GM19240 (cell line): ENCODE measurements at regions not wholly inside any gene's neighbourhood (a gene's known extent, or its start where the extent isn't known, plus 50 kb on each side); places are given as distances from the start of the nearest gene placed in this dataset.

Experiments used
- DNase-seq: peaks from one replicate; pipeline ENCODE4 v3.0.0; 2011; ENCODE audit warnings: low spot score; ENCODE audit not compliant: insufficient read length

DNA sequence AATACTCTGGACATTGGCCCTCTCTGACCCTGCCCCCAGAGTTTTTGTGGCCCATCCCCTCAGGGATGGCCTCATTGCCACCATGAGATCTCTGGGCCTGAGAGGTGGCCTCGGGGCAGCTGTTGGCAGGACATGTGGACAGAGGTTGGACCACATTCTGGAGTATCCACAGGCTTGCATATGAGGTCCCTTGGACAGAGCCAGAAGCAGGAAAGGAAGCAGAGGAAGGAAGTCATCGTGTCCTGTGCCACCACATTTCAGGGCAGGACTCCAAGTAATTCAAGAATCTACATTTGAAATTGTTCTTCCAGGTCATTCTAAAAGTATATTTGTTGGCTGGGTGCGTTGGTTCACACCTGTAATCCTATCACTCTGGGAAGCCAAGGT lies 95.9 kb upstream of the PPP2R5A start:
- no peak for DNase-seq

- DNase-seq, result no peak
These were observed 95.0 kb upstream of the PPP2R5A start for GRCh38 chr1:212190169-212190568.

DNA sequence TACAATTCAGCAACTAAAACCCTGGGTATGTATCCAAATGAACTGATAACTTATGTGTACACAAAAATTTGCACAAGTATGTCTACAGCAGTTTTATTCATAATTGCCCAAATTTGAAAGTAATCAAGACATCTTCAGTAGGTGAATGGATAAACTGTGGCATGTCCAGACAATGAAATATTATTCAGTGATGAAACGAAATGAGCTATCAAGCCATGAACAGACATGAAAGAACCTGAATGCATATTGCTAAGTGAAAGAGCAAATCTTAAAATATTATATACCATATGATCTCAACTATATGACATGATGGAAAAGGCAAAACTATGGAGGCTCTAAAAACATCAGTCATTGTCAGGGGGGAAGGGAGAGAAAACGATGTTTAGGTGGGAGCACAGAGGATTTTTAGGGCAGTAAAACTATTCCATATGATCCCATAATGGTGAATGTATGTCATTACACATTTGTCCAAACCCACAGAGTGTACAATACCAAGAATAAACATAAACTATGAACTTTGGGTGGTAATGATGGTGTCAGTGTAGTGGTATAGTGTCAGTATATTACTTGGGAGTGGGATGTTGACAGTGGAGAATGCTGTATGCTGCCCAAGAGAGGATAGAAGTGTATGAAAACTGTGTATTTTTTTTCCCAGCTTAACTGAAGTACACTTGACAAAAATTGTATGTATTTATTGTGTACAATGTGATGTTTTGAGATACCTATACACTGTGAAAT lies 92.8 kb upstream of the PPP2R5A start:
- no peak for DNase-seq

- DNase-seq, result no peak
These were observed 88.9 kb upstream of the PPP2R5A start for GRCh38 chr1:212196355-212196754.

- no peak for DNase-seq
These were observed 83.7 kb upstream of the PPP2R5A start for GRCh38 chr1:212201461-212201860.

DNA sequence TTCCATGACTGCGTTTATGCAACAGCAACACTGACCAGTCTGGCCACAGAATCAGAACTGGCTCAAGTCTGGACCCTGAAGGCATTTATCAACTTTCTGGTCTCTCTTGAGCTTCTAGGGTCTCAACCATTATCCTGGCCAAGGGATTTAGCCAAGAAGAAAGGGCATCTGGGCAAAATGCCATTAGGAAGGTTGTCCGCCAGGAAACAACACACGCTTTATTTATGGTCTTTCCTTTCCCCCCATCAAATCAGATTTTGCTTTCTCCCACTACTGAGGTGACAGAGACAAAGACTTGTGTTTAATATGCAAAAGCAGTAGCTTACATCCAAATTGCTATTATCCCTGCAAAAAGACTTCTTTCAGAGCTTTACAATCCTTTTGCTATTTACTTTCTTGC lies 81.6 kb upstream of the PPP2R5A start:
- DNase-seq, result no peak

DNA sequence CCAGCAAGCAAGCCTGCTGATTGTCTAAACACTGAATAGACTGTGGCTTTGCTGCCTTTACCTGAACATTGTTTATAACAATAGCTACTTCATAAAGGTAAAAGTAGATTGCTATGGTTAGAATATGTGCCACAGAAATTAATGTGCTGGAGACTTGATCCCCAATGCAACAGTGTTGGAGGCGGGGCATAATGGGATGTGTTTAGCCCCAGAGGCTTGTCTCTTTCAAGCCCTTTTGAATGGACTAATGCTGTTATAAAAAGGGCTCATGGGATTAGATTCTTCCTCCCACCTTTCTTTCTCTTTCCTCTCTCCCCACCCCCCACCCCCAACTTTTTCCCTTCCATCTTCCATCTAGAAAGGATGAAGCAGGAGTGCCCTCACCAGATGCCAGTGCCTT lies 80.2 kb upstream of the PPP2R5A start:
- DNase-seq, result no peak

DNA sequence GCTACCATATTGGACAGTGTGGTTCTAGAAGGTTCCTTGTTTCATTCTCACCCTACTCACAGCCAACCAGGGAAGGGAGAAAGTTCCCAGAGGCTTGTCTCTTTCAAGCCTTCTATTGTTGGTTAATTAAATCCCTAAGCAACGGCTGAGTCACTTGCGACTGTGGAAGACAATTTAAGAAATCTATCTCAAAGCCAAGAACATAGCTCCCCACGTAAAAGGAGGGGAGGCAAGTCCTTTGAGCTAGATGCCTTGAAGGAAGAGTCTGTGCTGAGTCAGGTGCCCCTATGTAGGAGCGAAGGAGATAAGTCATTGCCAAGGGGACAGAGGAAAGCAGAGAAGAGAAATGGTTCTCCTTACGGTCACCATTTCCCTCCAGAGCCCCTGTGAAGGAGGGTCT lies 79.4 kb upstream of the PPP2R5A start:
- DNase-seq, result no peak

- no peak for DNase-seq
These were observed 78.1 kb upstream of the PPP2R5A start for GRCh38 chr1:212207118-212207517.

GRCh38 chr1:212207822-212208520 lies 77.2 kb upstream of the PPP2R5A start:
- no peak for DNase-seq

DNA sequence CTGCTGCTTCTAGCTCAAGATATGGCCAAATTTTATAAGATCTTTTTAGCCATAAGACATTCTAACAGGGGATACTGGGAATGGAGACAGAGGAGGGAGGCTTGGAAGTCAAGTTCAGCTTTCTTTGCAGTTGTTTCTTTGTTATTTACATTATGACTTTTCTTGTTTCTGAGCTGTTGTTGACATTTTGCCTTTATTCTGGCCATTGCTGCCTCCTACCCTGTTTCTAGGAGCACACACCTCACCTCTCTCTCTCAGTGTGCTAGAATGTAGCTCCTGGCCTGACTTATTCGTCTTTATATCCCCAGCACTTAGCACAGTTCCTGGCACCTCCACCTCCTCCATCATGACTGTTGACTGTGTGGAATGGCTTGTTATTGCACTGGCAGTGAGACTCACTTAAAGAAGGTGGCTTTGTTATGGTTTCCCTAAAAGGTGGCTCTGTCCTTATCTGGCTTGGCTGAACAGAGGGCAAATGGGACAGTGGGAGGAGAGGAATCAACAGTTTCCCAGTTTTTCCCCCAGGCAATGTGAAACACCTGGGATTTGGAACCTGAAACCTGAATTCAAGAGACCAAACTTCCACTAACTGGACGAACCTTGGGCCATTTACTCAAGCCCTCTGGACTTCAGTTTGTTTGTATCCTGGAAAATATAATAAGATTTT lies 76.1 kb upstream of the PPP2R5A start:
- no peak for DNase-seq

- no peak for DNase-seq
These were observed 73.8 kb upstream of the PPP2R5A start for GRCh38 chr1:212211371-212211770.

DNA sequence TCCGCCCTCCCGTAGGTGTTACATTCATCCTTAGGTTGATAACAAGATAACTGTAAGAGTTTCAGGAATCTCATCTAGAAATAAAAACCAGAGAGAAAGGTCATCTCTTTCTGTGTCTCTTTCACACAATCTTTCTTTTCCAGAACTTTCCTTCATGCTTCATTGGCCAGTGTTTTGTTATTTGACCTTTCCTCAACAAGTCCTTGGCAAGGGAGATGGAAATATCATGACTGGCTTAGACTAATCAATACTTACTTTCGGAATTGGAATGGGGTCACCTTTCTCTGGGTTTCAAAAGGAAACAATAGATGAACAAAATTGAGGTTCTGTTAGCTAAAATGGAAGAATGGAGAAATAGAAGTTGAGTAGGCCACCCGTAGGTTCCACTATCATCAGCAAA lies 72.9 kb upstream of the PPP2R5A start:
- DNase-seq, result no peak

- no peak for DNase-seq
These were observed 72.3 kb upstream of the PPP2R5A start for GRCh38 chr1:212212906-212213305.

- no peak for DNase-seq
These were observed 71.4 kb upstream of the PPP2R5A start for GRCh38 chr1:212213784-212214183.

DNA sequence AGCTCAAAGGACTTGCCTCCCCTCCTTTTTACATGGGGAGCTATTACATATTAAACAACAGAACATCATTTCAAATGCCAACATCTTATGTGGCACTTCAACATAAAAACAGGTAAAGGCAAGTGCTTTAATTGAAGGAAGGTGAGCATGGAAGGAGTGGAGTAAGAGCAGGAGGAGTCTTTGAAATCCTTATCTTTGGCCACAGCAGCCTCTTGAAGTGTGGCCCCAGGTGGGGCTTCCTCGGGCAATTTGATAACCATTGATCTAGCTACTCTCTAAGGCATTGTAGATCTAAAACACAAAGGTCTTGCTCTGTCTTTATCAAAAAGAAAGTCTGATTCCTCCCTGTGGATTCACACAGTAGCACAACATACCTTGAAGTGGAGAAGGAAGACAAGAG lies 70.9 kb upstream of the PPP2R5A start:
- no peak for DNase-seq

GRCh38 chr1:212215910-212216309 lies 69.3 kb upstream of the PPP2R5A start:
- DNase-seq, result no peak

GRCh38 chr1:212217633-212218032 lies 67.6 kb upstream of the PPP2R5A start:
- no peak for DNase-seq

DNA sequence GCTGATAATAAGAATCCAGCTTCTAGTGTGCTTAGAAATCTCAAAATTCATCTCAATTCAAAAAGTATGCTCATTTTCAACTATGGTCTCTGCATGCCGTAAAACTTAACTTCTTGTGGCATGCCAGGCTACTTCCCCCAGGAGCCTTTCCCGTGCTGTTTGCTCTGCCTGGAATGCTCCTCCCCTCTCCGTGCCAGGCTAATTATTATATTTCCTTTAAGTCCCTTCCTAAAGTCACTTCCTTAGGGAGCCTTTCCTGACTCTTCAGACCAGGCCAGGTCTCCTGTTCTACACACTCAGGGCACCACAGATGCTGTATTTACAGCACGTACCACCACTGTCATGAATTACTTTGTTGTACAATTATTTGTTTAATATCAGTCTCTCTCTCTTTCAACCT lies 67.1 kb upstream of the PPP2R5A start:
- DNase-seq, result no peak

DNA sequence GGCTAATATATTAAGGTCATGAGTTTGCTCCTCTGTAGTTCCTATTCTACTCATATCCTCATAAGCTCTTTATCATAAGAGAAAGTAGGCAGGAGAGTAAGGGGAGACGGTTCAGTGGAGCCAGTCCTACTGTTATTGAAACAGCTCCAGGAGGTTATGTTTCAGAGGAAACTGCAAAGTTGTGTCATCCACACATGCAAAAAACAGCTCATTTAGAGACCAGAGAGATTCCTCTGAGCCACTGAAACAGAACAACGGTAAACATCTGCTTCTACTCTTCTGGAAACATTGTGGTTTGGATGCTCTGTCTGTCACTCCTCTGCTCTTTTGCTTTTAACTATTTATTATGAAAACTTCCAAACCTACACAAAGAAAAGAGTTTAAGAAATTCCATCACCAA lies 66.3 kb upstream of the PPP2R5A start:
- DNase-seq, result peak; percentile 22

- DNase-seq, result no peak
These were observed 65.3 kb upstream of the PPP2R5A start for GRCh38 chr1:212219679-212220463.

DNA sequence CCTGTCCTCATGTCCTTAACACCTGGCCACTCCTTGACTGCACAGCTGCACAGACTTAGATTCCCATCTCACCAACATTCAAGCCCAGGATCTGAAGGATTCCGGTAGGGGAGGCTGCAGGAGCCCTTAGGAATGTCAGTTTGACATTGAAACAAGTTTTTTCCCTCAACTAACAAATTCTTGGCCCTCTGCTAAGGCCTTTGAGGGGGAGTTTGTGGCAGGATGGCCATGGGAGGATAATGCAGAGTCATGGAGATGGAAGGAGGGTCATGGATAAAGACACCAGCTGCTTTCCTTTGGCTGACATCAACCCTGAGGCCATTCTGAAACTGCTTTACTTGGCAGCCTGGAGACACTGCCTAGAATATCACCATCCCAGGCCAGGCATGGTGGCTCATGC lies 63.4 kb upstream of the PPP2R5A start:
- no peak for DNase-seq
